Upper lobe of right lung (tissue), 1 donor: ENCODE measurements at regions not wholly inside any gene's neighbourhood (a gene's known extent, or its start where the extent isn't known, plus 50 kb on each side); places are given as distances from the start of the nearest gene placed in this dataset.
"Not testable (repeated sequence)": the region's sequence is repeated elsewhere in the genome, so short reads cannot be mapped to it uniquely, and the experiment has no call there.

Source experiments
- ATAC-seq: fragments of 200-7000 bp; cut with Tn5 transposase; one replicate; pipeline ENCODE4 v1.9.1; 2020; ENCODE audit warnings: mild to moderate bottlenecking, moderate library complexity
- DNase-seq: peaks from one replicate; pipeline ENCODE4 v3.0.0-alpha.2; 2020
- H3K27ac ChIP-seq: fragments of 200-600 bp; one replicate; pipeline ENCODE4 v1.8.0; 2022
- H3K27me3 ChIP-seq: fragments of 200-600 bp; one replicate; pipeline ENCODE4 v1.8.0; 2022; ENCODE audit warnings: mild to moderate bottlenecking
- H3K36me3 ChIP-seq: fragments of 200-600 bp; one replicate; pipeline ENCODE4 v1.8.0; 2022
- H3K4me1 ChIP-seq: fragments of 200-600 bp; one replicate; pipeline ENCODE4 v1.8.0; 2022
- H3K4me3 ChIP-seq: fragments of 200-600 bp; one replicate; pipeline ENCODE4 v1.8.0; 2022; ENCODE audit warnings: mild to moderate bottlenecking
- H3K9me3 ChIP-seq: fragments of 200-600 bp; one replicate; pipeline ENCODE4 v1.8.0; 2022
- CTCF ChIP-seq: fragments of 200-600 bp; IDR thresholded peaks from one replicate; pipeline ENCODE4 v1.8.0; 2022; ENCODE audit warnings: antibody characterized with exemption
- intact Hi-C: fragments of 100-400 bp; cut with DNase I; formaldehyde crosslinking; loops from one replicate; pipeline ENCODE4 v1.11.0; 2022
- donor health status: DM: no; HTN: yes; CAD: no; lungs with severe emphysema.

GRCh38 chr2:71923887-71924533, 223.7 kb downstream of the CYP26B1 start:
- no peaks in the 10 kb centered on the region for H3K4me1 ChIP-seq
- peak; percentile 81 for TF ChIP-seq CTCF
- H3K36me3 ChIP-seq, result no peaks in the 10 kb centered on the region
- no peaks in the 10 kb centered on the region for H3K9me3 ChIP-seq
- H3K4me3 ChIP-seq, result no peak overlapping the region
- intact Hi-C loops, result loop anchor here (5.0 to 10.0 kb wide), 2 partner anchors 221 to 658 kb away; partner anchors contain the start of gene CYP26B1
- H3K27ac ChIP-seq, result no peak overlapping the region
- ATAC-seq, result peak; percentile 75
- DNase-seq, result peak; percentile 68
- H3K27me3 ChIP-seq, result no peaks in the 10 kb centered on the region

GRCh38 chr2:71923143-71923525, 224.5 kb downstream of the CYP26B1 start:
- ATAC-seq, result no peak

GRCh38 chr2:71922499-71923142, 225.0 kb downstream of the CYP26B1 start:
- no peaks in the 10 kb centered on the region for H3K36me3 ChIP-seq
- no peaks in the 10 kb centered on the region for H3K4me1 ChIP-seq
- peaks cover 5% of the 10 kb centered on the region for H3K9me3 ChIP-seq
- intact Hi-C loops, result loop anchor here (5.0 to 10.0 kb wide), 2 partner anchors 222 to 660 kb away; partner anchors contain the start of gene CYP26B1
- peak; percentile 35 for DNase-seq
- H3K27ac ChIP-seq, result no peak overlapping the region
- no peaks in the 10 kb centered on the region for H3K27me3 ChIP-seq
- no peak for ATAC-seq
- no peak overlapping the region for H3K4me3 ChIP-seq
- TF ChIP-seq CTCF, result no peak

More at GRCh38 chr2:71923143-71923525, 224.5 kb downstream of the CYP26B1 start:
- H3K36me3 ChIP-seq, result no peaks in the 10 kb centered on the region
- no peaks in the 10 kb centered on the region for H3K4me1 ChIP-seq
- no peak overlapping the region for H3K27ac ChIP-seq
- H3K4me3 ChIP-seq, result no peak overlapping the region
- H3K9me3 ChIP-seq, result peaks cover 3% of the 10 kb centered on the region
- TF ChIP-seq CTCF, result no peak
- intact Hi-C loops, result loop anchor here (5.0 to 10.0 kb wide), 2 partner anchors 222 to 659 kb away; partner anchors contain the start of gene CYP26B1
- H3K27me3 ChIP-seq, result no peaks in the 10 kb centered on the region
- DNase-seq, result no peak

- peak; percentile 27 for DNase-seq
- intact Hi-C loops, result loop anchor here (5.0 to 10.0 kb wide), 2 partner anchors 223 to 660 kb away; partner anchors contain the start of gene CYP26B1
- Histone ChIP-seq H3K27ac (no peak overlapping the region), H3K27me3 (no peaks in the 10 kb centered on the region), H3K4me1 (no peaks in the 10 kb centered on the region), H3K9me3 (peaks cover 5% of the 10 kb centered on the region), H3K4me3 (no peak overlapping the region), H3K36me3 (no peaks in the 10 kb centered on the region)
- TF ChIP-seq CTCF, result no peak
- no peak for ATAC-seq
Observed at GRCh38 chr2:71922091-71922490, 225.6 kb downstream of the CYP26B1 start.

GRCh38 chr2:71920819-71921218, 226.8 kb downstream of the CYP26B1 start:
- H3K4me3 ChIP-seq, H3K9me3 ChIP-seq, H3K36me3 ChIP-seq, H3K27me3 ChIP-seq, ATAC-seq, H3K27ac ChIP-seq, H3K4me1 ChIP-seq, DNase-seq: not testable (repeated sequence)
- intact Hi-C loops, result loop anchor here (5.0 to 10.0 kb wide), 2 partner anchors 224 to 661 kb away; partner anchors contain the start of gene CYP26B1

GRCh38 chr2:71919708-71920107, 228.0 kb downstream of the CYP26B1 start:
- Histone ChIP-seq H3K4me1 (no peaks in the 10 kb centered on the region), H3K9me3 (peaks cover 5% of the 10 kb centered on the region), H3K4me3 (no peak overlapping the region), H3K36me3 (no peaks in the 10 kb centered on the region), H3K27ac (no peak overlapping the region), H3K27me3 (no peaks in the 10 kb centered on the region)
- ATAC-seq, result no peak
- DNase-seq, result no peak
- no peak for TF ChIP-seq CTCF
- intact Hi-C loops, result loop anchor here (5.0 to 10.0 kb wide), 2 partner anchors 225 to 663 kb away; partner anchors contain the start of gene CYP26B1
